Vagina (tissue), 2 donors: ENCODE measurements at regions not wholly inside any gene's neighbourhood (a gene's known extent, or its start where the extent isn't known, plus 50 kb on each side); places are given as distances from the start of the nearest gene placed in this dataset. TPM values are rescaled to one million over a fixed set of nuclear protein-coding genes. Genes with fewer than 3 reads are reported as not detected.

Experiments
- DNase-seq, 2 donors: peaks; one replicate each; pipeline ENCODE4 v3.0.0-alpha.2; 2017; ENCODE audit errors: extremely low spot score in 2 of 2
- H3K27ac ChIP-seq: fragments of 200-600 bp; sonication (generic); one replicate; pipeline ENCODE4 v1.5.1; 2019
- H3K27me3 ChIP-seq: fragments of 200-600 bp; sonication (generic); one replicate; pipeline ENCODE4 v1.5.1; 2019
- H3K36me3 ChIP-seq, 2 donors: fragments of 200-600 bp; sonication (generic); one replicate each; pipeline ENCODE4 v1.5.1; 2017 to 2019
- H3K4me1 ChIP-seq: fragments of 200-600 bp; sonication (generic); one replicate; pipeline ENCODE4 v1.5.1; 2019
- H3K4me3 ChIP-seq, 2 donors: fragments of 200-600 bp; sonication (generic); 1 replicate in 1 of 2; 2 replicates in 1 of 2; pipeline ENCODE4 v1.5.1; 2016 to 2019
- H3K9me3 ChIP-seq: fragments of 200-600 bp; sonication (generic); one replicate; pipeline ENCODE4 v1.5.1; 2019
- CTCF ChIP-seq, 3 experiments: fragments of 450-650 bp in 2 of 3; fragments of 200-600 bp in 1 of 3; sonication (generic) in 1 of 3; IDR thresholded peaks; one replicate each; pipeline ENCODE4 v1.5.1; 2017 to 2019; ENCODE audit warnings: antibody characterized with exemption in 3 of 3, mild to moderate bottlenecking in 2 of 3, moderate library complexity in 2 of 3
- POLR2A ChIP-seq, 2 donors: fragments of 450-650 bp; IDR thresholded peaks; one replicate each; pipeline ENCODE4 v1.6.1; 2017; ENCODE audit warnings: antibody characterized with exemption in 2 of 2, mild to moderate bottlenecking in 2 of 2, moderate library complexity in 2 of 2
- POLR2AphosphoS5 ChIP-seq, 2 donors: sonication (generic); formaldehyde crosslinking; IDR thresholded peaks; one replicate each; pipeline ENCODE4 v1.9.0; 2017; ENCODE audit warnings: antibody characterized with exemption in 2 of 2, mild to moderate bottlenecking in 2 of 2, low read depth in 1 of 2; ENCODE audit not compliant: insufficient read depth in 1 of 2
- intact Hi-C: fragments of 100-400 bp; cut with DNase I; formaldehyde crosslinking; loops from one replicate; pipeline ENCODE4 v1.15.1; 2023
- small RNA-seq: library from RNA; depleted of rRNA; stranded (forward); fragments of <200 nt; gene quantifications from one replicate; pipeline ENCODE3, GENCODE V24; 2016

- Histone ChIP-seq H3K9me3 (no peaks in the 10 kb centered on the region), H3K4me1 (no peaks in the 10 kb centered on the region), H3K27ac (no peak overlapping the region), H3K27me3 (no peaks in the 10 kb centered on the region), H3K4me3 (no peak overlapping the region), H3K36me3 (no peaks in the 10 kb centered on the region)
- TF ChIP-seq CTCF (IDR thresholded peaks at IDR 0.05) (no peak), POLR2A (IDR thresholded peaks at IDR 0.05) (no peak), POLR2AphosphoS5 (IDR thresholded peaks at IDR 0.05; ENCODE audit: insufficient read depth in 1 of 2, low read depth in 1 of 2) (no peak)
- no peak for DNase-seq
- intact Hi-C loops: no loop called here
Measured at GRCh38 chr7:13835442-13835841, 154.0 kb downstream of the ETV1 start.

GRCh38 chr7:13839063-13839462, 150.4 kb downstream of the ETV1 start:
- Histone ChIP-seq H3K4me3 (no peak overlapping the region), H3K4me1 (no peaks in the 10 kb centered on the region), H3K36me3 (no peaks in the 10 kb centered on the region), H3K9me3 (no peaks in the 10 kb centered on the region), H3K27me3 (no peaks in the 10 kb centered on the region), H3K27ac (no peak overlapping the region)
- TF ChIP-seq CTCF (IDR thresholded peaks at IDR 0.05): no peak
- intact Hi-C loops: no loop called here
- no peak for DNase-seq

Small RNA genes lying in the stretch of these regions (small RNA-seq; reads per million reads assigned to genes)
- not detected for gene RN7SKP228
